HG02870 (cell line): ENCODE measurements at regions not wholly inside any gene's neighbourhood (a gene's known extent, or its start where the extent isn't known, plus 50 kb on each side); places are given as distances from the start of the nearest gene placed in this dataset.
"Not testable (repeated sequence)": the region's sequence is repeated elsewhere in the genome, so short reads cannot be mapped to it uniquely, and the experiment has no call there.

ENCODE experiments used
- ATAC-seq: cut with Tn5 transposase; IDR thresholded peaks from one replicate; pipeline ENCODE4 v1.9.1; 2021; ENCODE audit warnings: mild to moderate bottlenecking, moderate library complexity; ENCODE audit not compliant: unreplicated experiment

DNA sequence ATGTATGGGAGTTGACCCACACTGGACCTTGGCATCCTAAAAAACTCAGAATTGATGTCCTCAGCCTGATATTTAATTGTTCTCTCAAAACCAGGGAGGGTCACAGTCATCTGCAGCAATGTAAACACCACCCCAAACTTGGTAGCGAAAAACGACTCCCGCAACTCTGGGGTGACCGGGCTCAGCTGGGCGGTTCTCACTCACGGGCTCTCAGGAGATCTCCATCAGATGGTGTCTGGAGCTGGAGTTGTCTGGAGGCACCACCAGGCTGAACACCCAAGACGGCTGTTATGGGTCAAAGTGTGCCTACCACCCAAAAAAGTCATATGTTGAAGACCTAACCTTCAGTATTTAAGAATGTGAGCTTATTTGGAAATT is 50.9 kb upstream of the NXT1 start:
- ATAC-seq, result no peak

DNA sequence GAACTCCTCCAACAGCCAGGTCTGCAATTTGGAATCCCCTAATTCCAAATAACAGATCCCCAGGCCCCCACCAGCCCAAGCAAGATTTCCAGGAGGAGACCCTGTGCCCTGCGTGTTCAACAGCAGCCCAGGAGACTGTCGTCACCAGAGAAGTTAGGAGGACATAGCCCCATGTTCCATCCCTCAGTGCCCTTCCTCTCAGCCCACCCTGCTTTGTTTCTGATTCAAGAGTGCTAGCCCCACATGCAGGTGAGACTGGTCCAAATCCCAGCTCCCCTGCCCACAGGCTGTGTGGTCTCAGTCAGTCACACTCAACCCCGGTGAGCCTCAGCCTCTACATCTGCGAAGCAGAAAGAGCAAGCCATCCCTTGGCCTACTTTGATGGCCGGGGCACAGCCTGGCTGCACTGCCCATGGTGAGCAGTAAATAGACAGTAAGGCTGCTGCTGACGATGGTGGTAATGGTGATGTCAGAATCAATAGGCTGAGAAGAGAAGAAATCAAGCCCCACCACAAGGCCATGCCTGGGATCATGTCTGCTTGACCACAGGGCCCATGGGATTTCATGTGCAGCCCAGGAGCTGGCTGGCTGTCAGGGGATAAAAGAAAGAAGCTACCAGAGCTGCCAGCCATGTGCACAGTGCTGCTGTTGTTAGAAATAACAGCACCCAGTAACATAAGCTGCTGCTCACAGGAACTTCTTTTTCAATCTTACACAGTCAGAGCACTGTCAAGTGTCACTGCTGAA is 51.5 kb upstream of the NXT1 start:
- no peak for ATAC-seq

DNA sequence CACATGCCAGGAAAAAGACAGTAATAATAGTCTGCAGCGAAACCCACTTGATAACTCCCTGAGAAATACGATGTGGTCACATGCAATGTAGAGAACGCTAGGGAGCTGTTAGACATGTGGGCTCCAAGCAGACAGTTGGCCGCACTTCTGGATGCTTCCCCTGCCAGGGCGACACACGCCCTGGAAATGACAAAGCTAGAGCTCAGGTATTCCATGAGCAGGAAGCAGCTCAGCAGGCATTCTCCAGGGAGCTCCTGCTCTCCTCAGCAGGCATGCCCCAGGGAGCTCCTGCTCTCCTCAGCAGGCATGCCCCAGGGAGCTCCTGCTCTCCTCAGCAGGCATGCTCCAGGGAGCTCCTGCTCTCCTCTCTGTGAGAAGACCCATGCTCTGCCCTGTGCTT is 52.4 kb upstream of the NXT1 start:
- ATAC-seq, result no peak

DNA sequence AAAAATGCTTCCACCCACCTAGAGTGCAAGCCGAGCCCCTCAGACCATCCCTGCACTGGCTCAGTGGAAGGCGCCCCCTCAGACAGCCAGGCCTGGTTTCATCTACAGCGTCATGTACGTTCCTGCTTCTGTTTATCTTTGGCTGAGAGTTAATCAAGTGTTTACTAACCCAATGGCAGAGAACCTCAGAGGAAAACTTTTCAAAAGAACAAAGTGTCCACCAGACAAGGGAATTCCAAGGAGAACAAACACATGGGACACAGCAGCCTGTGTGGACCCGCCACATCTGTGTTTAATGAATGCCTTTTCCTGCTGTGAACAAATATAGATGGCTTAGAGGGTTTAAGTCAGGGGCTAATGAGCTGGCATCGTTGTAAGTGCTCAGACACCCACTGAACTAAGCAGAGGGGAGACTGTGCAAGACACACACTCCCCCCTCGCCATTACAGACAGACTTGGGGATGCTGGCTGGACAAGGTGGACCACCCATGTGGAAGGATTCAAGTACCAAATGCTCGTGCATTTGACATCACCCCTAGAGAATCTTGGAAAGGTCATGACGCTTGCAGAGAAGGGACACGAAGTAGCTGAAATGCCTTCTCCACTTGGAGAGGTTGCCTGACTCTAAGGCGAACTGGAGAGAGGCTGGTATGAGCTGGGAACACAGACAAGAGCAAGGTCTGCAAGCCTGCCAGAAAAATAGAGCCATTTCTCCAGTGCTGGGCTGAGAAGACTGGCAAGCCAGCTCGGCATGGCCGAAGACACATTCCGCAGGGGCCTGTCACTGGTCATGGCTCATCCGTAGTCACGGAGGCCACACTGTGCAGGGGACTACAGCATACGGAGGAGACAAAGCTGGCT is 53.5 kb upstream of the NXT1 start:
- ATAC-seq, result no peak

DNA sequence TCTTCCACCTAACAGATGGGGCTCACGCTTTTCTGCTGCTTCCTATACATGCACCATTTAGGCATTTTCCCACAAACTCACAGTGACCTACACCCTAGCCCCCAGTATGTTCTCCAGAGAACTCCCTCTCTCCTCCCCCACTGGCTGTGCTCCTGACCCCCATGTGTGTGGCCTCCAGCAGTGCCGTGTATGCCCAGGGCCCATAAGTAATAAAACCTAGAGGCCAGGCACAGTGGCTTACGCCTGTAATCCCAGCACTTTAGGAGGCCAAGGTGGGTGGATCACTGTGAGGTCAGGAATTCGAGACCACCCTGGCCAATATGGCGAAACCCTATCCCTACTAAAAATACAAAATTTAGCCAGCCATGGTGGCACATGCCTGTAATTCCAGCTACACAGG is 54.7 kb upstream of the NXT1 start:
- no peak for ATAC-seq

DNA sequence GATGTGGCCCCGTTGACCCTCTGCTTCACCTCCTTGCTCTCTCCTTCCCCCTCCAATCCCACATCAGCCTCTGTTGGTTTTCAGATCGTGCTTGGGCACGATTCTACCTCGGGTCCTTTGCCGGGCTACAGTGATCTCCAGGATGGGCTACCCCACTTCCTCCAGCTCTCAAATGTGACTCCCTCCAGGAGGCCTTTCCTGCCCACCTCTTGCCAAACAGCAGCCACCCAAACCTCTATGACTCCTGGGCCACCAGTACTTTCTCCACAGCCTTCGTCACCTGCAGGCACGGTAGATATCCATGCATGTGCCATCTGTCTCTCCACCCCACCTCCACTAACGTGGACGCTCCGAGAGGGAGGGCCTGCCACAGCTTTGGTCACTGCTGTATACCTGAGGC is 55.9 kb upstream of the NXT1 start:
- no peak for ATAC-seq

DNA sequence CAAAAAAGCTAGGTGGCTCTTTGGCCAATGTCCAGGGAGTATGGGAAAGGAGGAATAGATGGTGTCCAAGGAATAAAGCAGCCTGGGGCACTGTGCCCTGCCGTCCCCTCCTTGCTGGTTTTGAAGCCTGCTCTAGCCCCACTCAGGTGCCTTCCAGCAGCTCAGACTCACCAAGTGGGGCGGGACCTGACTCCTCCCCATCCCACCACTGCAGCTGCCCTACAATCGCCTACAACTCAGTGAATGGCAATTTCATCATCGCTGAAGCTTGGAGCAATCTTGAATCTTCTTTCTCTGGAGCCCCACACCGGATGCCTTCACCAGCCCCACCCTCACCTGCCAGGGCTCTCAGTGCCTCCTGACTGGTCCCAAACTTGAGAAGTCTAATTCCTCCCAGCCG is 56.4 kb upstream of the NXT1 start:
- ATAC-seq, result no peak

DNA sequence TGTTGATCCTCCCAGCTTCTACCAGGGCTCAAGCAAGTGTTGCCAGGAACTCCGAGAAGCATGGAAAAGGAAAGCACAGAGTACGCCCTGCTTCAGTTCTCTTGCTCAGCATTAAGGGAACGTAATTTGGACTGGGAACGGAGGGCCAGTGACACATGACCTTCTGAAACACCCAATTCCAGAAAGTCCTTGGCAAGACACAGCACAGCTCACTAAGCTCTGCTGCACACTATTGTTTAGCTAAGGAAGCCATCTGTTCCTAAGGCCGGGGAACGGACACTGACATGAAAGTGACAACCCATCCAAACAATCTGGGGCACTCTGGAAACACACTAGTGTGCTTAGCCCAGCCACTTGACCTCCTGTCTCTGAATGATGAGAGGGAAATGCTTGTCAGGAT is 56.9 kb upstream of the NXT1 start:
- no peak for ATAC-seq

DNA sequence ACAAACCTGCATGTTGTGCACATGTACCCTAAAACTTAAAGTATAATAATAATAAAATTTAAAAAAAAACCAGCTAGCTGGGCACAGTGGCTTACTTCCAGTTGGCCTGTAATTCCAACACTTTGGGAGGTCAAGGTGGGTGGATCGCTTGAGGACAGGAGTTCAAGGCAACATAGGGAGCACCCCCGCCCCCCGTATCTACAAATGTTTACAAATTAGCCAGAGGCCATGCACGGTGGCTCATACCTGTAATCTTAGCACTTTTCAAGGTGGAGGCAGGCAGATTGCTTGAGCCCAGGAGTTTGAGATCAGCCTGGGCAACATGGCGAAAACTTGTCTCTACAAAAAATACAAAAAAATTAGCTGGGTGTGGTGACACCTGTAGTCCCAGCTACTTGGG is 58.3 kb upstream of the NXT1 start:
- not testable (repeated sequence) for ATAC-seq

DNA sequence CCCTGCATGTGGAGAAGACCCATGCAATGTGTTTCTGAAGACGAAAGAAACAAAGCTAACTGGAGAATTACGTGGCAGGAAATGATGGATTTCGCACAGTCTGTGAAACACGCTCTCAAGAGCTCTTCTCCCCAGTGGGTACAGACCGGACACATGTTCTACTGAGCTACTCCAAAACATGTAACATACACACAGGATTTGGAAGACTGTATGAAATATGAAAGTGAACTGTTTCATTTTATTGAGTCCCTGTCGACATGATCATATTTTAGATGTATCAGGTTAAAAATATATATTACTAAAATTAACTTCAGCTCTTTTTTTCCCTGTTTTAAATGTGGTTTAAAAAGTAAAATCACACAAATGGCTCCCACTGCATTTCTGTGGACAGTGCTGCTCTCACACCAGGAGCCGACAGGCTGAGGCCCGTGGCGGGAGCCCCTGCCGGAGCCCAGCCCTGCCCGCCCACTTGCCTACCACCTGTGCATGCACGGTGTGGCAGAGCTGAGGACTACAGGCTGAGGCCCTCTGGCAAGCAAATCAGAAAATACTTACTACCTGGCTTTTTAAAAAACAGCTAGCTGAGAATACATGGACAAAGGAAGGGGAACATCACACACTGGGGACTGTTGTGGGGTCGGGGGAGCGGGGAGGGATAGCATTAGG is 58.9 kb upstream of the NXT1 start:
- no peak for ATAC-seq

DNA sequence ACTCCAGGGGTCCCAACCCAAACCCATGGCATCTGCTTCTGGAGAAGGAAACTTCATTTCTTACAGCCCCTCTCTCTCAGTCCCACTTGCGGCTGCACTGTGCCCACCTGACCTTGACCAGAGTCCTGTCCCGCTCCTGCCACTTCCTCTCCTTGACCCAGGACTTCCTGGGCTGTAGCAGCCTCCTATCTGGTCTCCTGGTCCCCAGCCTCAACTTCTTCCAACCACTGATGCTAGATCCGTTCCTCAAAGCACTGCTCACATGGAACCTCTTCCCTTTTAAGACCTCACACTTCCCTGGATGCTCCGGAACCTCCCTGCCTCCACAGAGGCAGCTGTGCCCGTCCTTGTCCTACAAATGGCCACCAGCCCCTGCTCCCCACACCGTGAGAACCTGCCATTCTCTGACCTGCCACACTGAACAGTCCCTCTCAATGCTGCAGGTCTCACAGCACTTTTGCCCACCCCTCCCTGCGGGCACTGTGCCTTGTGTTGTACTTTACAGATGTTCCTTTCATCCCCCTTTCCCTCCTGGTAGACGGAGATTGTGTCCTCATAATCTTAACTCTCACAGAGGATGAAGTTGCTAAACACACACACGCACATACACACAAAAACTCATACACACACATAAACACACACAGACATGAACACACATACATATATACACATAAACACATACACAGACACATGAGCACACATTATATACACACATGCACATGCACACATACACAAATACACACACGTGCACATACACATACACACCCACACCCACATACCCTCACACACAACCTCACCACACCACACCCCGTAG is 59.6 kb upstream of the NXT1 start:
- no peak for ATAC-seq

DNA sequence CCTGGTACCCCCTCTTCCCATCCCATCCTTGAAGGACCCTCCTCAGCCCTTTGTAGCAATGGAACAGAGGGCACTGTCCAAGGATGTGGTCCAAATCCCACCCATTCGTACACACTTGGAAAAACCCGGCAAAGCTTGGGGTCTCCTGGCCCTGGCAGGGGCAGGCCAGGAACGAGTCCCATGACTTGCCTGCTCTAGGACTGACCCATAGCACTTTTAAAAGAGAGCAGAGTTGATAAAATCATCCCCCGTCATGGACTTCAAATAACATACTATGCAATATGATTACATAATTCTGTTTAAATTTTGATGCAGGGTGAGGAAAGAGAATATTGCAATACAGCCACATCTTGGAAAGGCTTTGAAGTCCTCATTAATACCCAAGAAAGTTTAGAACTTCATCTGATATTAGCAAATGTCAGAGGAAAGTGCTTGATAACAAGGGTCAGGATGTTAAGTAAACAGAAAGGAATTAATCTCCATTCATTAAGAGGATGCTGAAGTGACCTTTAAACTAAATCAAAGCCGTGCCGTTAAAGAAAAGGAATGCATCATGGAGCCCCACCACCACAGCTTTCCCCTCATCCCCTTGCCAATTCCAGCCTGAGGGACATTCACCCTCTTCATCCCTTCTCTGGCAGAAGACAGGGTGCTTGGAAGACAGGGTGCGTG is 60.7 kb upstream of the NXT1 start:
- no peak for ATAC-seq

DNA sequence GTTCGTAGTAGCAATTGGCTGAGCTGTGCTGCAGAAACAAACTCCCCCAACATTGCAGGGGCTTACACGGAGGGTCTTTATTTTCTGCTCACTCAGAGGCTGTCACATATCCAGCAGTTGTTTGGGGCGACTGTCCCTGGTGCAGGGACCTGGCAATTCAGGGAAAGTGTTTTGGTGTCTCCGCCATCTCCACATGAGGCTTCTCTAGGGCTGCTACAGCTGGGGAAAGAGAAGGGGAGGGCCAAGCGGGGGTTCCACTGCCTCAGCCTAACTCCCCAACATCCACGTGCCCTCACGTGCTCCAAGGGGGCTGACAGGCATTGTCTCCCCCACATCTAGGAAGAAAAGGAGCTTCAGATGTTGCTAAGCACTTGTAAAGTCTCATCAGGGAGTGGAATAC is 61.3 kb upstream of the NXT1 start:
- ATAC-seq, result no peak

DNA sequence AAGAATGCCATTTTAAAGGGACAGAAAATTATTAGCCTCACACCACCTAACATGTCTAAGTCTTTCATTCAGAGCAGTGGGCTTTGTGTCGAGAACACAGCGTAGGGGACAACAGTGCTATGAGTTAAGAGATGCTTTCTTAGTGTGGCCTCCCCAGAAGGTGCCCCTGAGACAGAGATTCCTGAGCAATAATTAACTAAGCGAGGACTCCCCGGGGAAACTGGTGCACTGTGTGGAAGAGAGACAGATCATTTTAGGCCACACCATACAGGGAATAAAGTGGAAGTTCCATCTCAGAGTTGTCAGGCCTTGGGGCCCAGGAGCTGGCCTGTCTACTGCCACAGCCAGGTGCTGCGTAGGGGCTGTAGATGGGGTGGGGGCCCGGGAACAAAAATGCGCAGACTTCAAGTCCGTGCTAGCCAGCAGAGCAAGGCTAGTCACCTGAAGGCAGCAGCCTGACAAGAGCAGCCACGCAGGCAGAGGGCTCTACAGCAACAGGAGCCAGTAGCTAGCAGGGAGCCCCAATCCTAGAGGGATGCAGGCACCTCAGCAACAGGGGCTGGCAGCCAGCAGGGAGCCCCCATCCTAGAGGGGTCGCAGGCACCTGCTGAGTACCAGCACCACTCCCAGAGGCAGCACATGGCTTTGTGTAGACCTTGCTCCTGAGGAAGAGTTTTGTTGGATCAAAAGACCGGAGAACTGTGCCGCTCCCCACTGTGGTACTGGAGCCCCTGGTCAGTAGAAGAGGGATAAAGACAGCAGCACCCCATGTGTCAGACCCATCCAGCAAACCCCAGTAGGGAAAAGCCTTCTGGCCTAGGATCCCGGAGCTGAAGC is 63.0 kb upstream of the NXT1 start:
- ATAC-seq, result no peak

DNA sequence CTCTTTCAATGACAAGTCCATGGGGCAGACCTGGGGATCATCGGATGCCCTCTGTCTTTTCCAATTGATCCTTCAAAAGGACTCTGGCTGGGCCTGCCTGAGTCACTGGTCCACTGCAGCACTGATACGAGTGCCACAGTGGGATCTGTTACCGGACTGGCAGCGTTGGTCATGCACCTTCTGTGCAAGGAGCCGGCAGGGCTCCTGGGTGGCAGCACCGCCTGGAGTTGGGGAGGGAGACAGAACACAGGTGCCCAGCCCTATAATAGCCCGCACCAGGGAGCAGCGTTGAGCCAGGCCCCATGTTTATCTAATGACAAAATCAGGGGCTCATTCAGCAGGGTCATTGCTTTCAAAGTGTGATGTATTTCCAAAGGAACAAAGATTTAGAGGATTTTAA is 64.2 kb upstream of the NXT1 start:
- ATAC-seq, result no peak

DNA sequence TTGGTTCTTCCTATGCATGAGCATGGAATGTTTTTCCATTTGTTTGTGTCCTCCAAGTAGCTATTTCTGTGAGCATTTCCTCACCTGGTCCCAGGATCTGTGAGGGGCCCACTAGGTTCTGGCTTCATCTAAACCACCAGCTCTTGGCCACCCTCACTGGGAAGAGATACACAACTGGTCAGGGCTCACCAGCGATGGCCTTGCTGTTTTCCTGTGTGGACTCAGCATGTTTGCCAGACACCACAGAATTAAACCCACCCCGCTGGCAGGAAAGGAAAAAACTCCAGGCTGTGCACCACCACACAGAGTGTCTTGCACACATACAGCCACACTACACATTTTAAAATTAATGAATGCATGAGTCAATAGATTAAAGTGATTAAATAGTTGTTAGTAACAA is 65.1 kb upstream of the NXT1 start:
- no peak for ATAC-seq

DNA sequence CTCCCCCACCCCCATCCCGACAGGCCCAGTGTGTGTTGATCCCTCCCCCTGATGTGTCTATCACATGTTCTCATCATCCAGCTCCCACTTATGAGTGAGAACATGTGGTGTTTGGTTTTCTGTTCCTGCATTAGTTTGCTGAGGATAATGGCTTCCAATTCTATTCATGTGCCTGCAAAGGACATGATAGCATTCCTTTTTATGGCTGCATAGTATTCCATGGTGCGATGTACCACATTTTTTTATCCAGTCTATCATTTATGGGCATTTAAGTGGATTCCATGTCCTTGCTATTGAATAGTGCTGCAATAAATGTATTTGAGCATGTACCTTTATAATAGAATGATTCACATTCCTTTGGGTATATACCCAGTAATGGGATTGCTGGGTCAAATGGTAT is 66.6 kb upstream of the NXT1 start:
- no peak for ATAC-seq

DNA sequence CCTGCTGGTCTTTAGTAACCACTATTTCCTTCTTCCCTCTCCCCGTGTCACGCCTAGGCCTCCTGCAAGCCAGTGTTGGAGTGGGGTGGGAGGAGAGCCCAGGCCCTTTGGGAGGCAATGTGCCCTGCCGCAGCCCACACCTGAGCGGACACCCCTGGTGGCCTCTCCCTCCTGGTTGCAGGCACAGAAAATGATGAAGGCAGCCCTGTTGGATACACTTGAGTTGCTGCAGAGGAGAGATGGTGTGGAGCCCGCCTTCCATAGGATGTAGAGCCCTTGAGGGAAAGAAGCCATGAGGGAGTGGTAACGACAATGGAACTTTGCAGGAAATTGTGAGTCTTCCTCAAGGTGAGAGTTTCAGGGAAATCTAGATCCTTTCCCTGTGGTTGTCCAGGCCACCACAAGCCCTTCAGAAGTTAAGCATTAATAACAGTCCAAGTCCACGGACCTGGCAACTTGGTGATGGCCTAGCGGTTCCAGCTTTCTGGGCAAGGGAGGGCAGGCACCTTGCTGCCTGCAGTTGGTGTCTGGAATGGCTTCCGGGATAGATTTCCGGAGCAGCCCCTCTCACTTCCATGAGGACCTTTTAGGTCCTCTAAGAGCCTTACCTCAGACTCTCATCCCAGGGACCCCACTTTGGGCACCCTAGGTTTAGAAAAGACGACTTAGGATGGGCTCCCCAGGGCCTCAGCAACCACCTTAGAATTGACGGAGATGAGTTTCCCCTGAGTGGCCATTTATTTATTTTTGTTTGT is 67.3 kb upstream of the NXT1 start:
- no peak for ATAC-seq

DNA sequence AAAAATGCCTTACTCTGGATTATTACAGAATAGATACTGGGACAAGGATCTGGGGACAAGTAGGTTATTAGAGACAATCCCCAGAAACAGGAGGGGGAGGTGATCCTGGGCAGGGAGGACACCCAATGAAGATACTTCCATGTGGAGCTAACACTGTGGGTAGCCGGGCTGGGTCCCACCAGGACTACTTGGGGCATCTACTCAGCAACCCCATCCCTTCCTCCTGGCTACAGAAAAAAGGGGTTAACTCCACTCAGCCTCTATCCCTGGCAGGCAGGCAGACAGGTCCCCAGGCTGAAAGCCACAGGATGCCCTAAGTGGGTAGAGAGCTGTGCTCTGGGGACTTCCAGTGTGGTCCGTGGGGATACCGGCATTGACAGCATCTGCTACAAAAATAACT is 68.0 kb upstream of the NXT1 start:
- ATAC-seq, result no peak
